ENCODE measurements at regions not wholly inside any gene's neighbourhood (a gene's known extent, or its start where the extent isn't known, plus 50 kb on each side); places are given as distances from the start of the nearest gene placed in this dataset.

DNA sequence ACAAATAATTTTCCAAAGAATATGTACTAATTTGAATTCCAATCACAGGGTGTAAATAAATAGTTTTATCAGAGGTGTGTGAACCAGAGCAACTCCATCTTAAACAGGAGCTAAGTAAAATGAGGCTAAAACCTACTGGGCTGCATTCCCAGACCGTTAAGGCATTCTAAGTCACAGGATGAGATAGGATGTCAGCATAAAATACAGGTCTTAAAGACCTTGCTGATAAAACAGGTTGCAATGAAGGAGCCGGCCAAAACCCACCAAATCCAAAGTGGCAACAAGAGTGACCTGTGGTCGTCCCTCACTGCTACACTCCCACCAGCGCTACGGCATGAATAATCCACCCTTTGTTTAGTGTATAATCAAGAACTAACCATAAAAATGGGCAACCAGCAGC, 291.7 kb upstream of the SEMA3D start:
- Histone ChIP-seq H3K4me3 (no peak overlapping the region), H3K4me2 (no peak overlapping the region), H3K27ac (no peak overlapping the region), H3K4me1 (no peaks in the 10 kb centered on the region), H3K9me3 (no peaks in the 10 kb centered on the region)
- TF ChIP-seq EHF (CRISPR knock-in tag; IDR thresholded peaks at IDR 0.05) = no peak
- TF ChIP-seq JUNB (IDR thresholded peaks at IDR 0.05) = no peak
- no peak for TF ChIP-seq CBX8 (IDR thresholded peaks at IDR 0.05)
- POLR2A ChIA-PET = no interaction called here
- FAIRE-seq = no peak
- 47% methylated on average over 5 of the region's 5 CpGs for WGBS (ENCODE audit: missing lambda C conversion rate)
- ATAC-seq = no peak
- CTCF ChIA-PET = no interaction called here
- DNase-seq (ENCODE audit: low read depth in 1 of 2, low spot score in 1 of 2) = no peak

DNA sequence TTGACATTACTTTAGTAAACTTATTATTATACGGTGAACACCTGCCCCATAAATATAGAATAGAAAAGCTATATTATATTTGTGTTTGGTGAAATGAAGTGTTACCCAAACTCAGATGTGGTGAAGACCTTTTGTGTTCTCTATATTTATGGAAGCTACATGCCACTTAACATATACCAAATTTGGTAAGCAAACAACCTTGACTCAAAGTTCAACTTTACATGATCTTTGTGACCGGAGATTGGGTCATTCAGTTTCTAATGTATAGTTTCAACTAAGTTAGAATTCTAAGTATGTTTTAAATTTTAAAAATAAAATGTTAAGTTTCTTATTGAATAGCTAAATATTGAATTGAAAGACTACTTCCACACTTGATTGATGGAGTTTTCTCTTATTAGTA, 288.6 kb upstream of the SEMA3D start:
- ATAC-seq (no peak), DNase-seq (ENCODE audit: low read depth in 1 of 2, low spot score in 1 of 2) (no peak), FAIRE-seq (no peak)
- no peak overlapping the region for H3K4me2 ChIP-seq
- no peaks in the 10 kb centered on the region for H3K4me1 ChIP-seq
- H3K9me3 ChIP-seq = no peaks in the 10 kb centered on the region
- TF ChIP-seq, protein P1, sequence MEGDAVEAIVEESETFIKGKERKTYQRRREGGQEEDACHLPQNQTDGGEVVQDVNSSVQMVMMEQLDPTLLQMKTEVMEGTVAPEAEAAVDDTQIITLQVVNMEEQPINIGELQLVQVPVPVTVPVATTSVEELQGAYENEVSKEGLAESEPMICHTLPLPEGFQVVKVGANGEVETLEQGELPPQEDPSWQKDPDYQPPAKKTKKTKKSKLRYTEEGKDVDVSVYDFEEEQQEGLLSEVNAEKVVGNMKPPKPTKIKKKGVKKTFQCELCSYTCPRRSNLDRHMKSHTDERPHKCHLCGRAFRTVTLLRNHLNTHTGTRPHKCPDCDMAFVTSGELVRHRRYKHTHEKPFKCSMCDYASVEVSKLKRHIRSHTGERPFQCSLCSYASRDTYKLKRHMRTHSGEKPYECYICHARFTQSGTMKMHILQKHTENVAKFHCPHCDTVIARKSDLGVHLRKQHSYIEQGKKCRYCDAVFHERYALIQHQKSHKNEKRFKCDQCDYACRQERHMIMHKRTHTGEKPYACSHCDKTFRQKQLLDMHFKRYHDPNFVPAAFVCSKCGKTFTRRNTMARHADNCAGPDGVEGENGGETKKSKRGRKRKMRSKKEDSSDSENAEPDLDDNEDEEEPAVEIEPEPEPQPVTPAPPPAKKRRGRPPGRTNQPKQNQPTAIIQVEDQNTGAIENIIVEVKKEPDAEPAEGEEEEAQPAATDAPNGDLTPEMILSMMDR (IDR thresholded peaks at IDR 0.05) = no peak
- TF ChIP-seq RFX5 (IDR thresholded peaks at IDR 0.05) (no peak), TFCP2L1 (CRISPR knock-in tag; IDR thresholded peaks at IDR 0.05) (no peak), RARB (CRISPR knock-in tag; IDR thresholded peaks at IDR 0.05) (no peak), FOXS1 (CRISPR knock-in tag; IDR thresholded peaks at IDR 0.05) (no peak), PHF8 (IDR thresholded peaks at IDR 0.05; ENCODE audit: borderline replicate concordance, low read depth) (no peak), EHF (CRISPR knock-in tag; IDR thresholded peaks at IDR 0.05) (no peak), KDM1A (IDR thresholded peaks at IDR 0.05; ENCODE audit: low read depth) (no peak), CBX2 (IDR thresholded peaks at IDR 0.05; ENCODE audit: borderline replicate concordance, low read depth) (no peak)
- TF ChIP-seq, protein P2, sequence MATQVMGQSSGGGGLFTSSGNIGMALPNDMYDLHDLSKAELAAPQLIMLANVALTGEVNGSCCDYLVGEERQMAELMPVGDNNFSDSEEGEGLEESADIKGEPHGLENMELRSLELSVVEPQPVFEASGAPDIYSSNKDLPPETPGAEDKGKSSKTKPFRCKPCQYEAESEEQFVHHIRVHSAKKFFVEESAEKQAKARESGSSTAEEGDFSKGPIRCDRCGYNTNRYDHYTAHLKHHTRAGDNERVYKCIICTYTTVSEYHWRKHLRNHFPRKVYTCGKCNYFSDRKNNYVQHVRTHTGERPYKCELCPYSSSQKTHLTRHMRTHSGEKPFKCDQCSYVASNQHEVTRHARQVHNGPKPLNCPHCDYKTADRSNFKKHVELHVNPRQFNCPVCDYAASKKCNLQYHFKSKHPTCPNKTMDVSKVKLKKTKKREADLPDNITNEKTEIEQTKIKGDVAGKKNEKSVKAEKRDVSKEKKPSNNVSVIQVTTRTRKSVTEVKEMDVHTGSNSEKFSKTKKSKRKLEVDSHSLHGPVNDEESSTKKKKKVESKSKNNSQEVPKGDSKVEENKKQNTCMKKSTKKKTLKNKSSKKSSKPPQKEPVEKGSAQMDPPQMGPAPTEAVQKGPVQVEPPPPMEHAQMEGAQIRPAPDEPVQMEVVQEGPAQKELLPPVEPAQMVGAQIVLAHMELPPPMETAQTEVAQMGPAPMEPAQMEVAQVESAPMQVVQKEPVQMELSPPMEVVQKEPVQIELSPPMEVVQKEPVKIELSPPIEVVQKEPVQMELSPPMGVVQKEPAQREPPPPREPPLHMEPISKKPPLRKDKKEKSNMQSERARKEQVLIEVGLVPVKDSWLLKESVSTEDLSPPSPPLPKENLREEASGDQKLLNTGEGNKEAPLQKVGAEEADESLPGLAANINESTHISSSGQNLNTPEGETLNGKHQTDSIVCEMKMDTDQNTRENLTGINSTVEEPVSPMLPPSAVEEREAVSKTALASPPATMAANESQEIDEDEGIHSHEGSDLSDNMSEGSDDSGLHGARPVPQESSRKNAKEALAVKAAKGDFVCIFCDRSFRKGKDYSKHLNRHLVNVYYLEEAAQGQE (IDR thresholded peaks at IDR 0.05) = no peak
- TF ChIP-seq, protein P3, sequence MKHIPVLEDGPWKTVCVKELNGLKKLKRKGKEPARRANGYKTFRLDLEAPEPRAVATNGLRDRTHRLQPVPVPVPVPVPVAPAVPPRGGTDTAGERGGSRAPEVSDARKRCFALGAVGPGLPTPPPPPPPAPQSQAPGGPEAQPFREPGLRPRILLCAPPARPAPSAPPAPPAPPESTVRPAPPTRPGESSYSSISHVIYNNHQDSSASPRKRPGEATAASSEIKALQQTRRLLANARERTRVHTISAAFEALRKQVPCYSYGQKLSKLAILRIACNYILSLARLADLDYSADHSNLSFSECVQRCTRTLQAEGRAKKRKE (CRISPR knock-in tag; IDR thresholded peaks at IDR 0.05; ENCODE audit: low read depth) = no peak
- TF ChIP-seq, protein P4, sequence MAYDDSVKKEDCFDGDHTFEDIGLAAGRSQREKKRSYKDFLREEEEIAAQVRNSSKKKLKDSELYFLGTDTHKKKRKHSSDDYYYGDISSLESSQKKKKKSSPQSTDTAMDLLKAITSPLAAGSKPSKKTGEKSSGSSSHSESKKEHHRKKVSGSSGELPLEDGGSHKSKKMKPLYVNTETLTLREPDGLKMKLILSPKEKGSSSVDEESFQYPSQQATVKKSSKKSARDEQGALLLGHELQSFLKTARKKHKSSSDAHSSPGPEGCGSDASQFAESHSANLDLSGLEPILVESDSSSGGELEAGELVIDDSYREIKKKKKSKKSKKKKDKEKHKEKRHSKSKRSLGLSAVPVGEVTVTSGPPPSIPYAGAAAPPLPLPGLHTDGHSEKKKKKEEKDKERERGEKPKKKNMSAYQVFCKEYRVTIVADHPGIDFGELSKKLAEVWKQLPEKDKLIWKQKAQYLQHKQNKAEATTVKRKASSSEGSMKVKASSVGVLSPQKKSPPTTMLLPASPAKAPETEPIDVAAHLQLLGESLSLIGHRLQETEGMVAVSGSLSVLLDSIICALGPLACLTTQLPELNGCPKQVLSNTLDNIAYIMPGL (CRISPR knock-in tag; IDR thresholded peaks at IDR 0.05; ENCODE audit: borderline replicate concordance) = no peak
- TF ChIP-seq, protein P5, sequence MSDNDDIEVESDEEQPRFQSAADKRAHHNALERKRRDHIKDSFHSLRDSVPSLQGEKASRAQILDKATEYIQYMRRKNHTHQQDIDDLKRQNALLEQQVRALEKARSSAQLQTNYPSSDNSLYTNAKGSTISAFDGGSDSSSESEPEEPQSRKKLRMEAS (IDR thresholded peaks at IDR 0.05) = no peak
- no peak overlapping the region for H3K27ac ChIP-seq
- 63% methylated on average over 2 of the region's 2 CpGs for WGBS (ENCODE audit: missing lambda C conversion rate)
- CTCF ChIA-PET = no interaction called here
- H3K4me3 ChIP-seq = no peak overlapping the region
- POLR2A ChIA-PET = no interaction called here

DNA sequence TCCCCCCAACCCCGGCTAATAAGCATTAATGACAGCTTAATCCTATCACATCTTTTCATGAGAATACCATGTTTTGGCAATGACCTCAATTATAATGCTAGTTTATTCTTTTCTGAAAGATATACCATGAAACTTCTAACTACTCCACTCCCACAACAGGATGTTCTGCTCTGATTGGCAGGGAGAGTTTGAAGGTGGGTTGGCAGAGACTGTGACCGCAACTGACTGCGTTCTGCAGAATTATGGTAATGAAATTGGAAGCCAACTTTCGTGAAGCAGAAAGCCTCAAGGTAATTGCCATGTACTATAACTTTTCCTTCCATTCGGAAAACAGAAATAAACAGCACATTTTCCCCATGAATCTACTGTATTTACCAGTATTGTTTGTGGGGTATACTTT, 288.2 kb upstream of the SEMA3D start:
- Histone ChIP-seq H3K9me3 (no peaks in the 10 kb centered on the region), H3K4me1 (no peaks in the 10 kb centered on the region), H3K4me3 (no peak overlapping the region), H3K4me2 (no peak overlapping the region), H3K27ac (no peak overlapping the region)
- FAIRE-seq = no peak
- ChIA-PET CTCF (no interaction called here), POLR2A (no interaction called here)
- no peak for DNase-seq (ENCODE audit: low read depth in 1 of 2, low spot score in 1 of 2)
- 45% methylated on average over 5 of the region's 5 CpGs for WGBS (ENCODE audit: missing lambda C conversion rate)
- ATAC-seq = no peak
- TF ChIP-seq POLR2A (IDR thresholded peaks at IDR 0.05; ENCODE audit: low read length) (no peak), NFE2L2 (conservative IDR thresholded peaks at IDR 0.05; ENCODE audit: low read length) (no peak), CHD4 (IDR thresholded peaks at IDR 0.05; ENCODE audit: borderline replicate concordance) (no peak), NPAS2 (CRISPR knock-in tag; IDR thresholded peaks at IDR 0.05; ENCODE audit: borderline replicate concordance) (no peak), RFX5 (IDR thresholded peaks at IDR 0.05) (no peak), SREBF2 (IDR thresholded peaks at IDR 0.05) (no peak), MAZ (IDR thresholded peaks at IDR 0.05; ENCODE audit: borderline replicate concordance, low read depth, low read length) (no peak), MAFK (IDR thresholded peaks at IDR 0.05; ENCODE audit: partially characterized antibody) (no peak)
- TF ChIP-seq, protein P6, sequence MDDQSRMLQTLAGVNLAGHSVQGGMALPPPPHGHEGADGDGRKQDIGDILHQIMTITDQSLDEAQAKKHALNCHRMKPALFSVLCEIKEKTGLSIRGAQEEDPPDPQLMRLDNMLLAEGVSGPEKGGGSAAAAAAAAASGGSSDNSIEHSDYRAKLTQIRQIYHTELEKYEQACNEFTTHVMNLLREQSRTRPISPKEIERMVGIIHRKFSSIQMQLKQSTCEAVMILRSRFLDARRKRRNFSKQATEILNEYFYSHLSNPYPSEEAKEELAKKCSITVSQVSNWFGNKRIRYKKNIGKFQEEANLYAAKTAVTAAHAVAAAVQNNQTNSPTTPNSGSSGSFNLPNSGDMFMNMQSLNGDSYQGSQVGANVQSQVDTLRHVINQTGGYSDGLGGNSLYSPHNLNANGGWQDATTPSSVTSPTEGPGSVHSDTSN (IDR thresholded peaks at IDR 0.05) = no peak
- TF ChIP-seq, protein P5 (IDR thresholded peaks at IDR 0.05) = no peak
- TF ChIP-seq, protein P7, sequence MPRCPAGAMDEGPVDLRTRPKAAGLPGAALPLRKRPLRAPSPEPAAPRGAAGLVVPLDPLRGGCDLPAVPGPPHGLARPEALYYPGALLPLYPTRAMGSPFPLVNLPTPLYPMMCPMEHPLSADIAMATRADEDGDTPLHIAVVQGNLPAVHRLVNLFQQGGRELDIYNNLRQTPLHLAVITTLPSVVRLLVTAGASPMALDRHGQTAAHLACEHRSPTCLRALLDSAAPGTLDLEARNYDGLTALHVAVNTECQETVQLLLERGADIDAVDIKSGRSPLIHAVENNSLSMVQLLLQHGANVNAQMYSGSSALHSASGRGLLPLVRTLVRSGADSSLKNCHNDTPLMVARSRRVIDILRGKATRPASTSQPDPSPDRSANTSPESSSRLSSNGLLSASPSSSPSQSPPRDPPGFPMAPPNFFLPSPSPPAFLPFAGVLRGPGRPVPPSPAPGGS (IDR thresholded peaks at IDR 0.05) = no peak

Data from A549 (cell line).